LHCN-M2 (cell line): ENCODE measurements at regions not wholly inside any gene's neighbourhood (a gene's known extent, or its start where the extent isn't known, plus 50 kb on each side); places are given as distances from the start of the nearest gene placed in this dataset.

Experiments used
- DNase-seq: peaks from one replicate; pipeline ENCODE4 v3.0.0-alpha.2; 2012; ENCODE audit warnings: low read depth

- DNase-seq: no peak
Measured at GRCh38 chr1:87718241-87718950, 389.7 kb downstream of the LMO4 start.

DNA sequence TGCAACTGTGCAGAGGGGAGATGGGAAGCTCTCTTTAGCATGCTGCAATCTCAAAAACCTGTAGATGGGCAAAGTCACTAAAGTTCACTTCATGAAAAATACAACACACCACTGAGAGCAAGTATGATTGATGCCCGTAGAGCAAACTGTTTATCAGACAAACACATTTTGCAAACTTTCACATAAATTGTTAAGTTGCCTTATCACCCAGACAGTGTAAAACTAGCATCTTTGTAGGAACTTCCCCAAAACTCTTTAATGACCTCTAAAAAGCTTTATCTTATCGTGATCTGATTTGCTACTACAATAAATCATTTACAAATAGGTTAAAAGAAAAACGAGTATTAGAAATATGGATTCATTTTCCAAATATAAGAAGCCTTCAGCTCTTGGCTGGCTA lies 391.0 kb downstream of the LMO4 start:
- no peak for DNase-seq

GRCh38 chr1:87720561-87720960 lies 391.9 kb downstream of the LMO4 start:
- no peak for DNase-seq

GRCh38 chr1:87723193-87723592 lies 394.5 kb downstream of the LMO4 start:
- no peak for DNase-seq

DNA sequence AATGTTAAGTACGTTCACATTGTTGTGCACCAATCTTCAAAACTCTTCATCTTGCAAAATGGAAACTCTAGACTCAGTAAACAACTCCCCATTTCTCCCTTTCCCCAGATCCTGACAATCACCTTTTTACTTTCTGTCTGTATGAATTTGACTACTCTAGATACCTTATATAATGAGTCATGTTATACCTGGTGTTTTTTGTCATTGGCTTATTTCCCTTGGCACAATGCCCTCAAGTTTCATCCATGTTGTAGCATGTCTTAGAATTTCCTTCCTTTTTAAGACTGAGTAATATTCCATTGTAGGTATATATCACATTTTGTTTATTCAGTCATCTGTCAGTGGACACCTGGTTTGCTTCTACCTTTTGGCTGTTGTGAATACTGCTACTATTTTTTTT lies 399.5 kb downstream of the LMO4 start:
- no peak for DNase-seq

GRCh38 chr1:87730274-87731216 lies 401.9 kb downstream of the LMO4 start:
- no peak for DNase-seq

DNA sequence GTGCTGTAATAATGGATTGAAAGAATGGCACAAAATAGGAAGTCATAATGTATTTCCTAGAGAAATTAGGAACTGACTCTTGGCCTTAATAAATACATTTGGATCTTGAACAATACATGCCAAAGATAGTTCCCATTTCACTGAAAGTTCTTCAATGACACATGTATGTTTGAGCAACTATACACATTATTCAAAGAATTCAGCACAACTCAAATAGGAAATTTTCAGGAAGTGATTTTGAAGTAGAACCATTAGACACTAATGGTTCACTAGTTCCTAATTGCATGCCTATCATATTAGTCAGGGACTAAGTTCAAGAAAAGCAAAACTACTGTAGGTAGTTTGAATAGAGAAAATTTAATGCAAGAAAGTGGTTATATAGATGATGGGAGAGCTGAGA lies 404.7 kb downstream of the LMO4 start:
- no peak for DNase-seq

GRCh38 chr1:87735750-87736149 lies 407.1 kb downstream of the LMO4 start:
- no peak for DNase-seq

DNA sequence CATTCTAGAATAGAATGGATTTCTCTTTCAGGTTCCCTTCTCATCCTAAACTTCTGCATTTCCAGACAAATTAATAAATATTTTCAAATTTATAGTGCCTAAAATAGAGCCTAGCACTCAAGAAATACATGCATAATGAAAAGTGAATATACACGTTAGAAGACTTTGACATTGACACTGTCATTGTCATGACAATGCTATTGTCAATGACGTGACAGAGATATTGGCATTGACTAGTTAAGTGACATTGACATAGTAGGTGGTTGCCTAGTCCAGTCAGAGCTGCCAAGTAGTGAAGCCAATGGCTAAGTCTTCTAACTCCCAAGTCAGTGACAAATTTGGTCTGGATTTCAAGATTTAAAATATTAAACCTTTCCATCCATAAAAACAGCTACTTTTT lies 410.5 kb downstream of the LMO4 start:
- no peak for DNase-seq

DNA sequence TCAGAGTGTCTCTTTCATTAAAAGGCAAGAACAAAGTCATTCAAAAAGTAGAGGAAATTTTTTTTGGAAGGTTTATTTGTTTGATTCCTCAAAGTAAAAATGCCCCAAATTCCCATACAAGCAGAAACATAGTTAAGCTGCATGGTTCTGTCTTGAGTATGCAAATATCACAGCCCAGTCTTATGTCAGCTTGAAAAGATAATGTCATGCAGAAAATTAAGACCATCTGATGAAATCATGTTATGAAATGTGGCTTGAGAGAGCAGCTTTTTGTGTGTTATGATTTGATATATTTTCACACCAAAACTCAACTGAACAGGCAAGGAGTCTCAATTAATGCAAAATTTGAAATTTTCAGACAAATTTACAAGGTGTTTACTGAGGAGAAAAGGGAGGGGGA lies 411.0 kb downstream of the LMO4 start:
- DNase-seq: no peak

DNA sequence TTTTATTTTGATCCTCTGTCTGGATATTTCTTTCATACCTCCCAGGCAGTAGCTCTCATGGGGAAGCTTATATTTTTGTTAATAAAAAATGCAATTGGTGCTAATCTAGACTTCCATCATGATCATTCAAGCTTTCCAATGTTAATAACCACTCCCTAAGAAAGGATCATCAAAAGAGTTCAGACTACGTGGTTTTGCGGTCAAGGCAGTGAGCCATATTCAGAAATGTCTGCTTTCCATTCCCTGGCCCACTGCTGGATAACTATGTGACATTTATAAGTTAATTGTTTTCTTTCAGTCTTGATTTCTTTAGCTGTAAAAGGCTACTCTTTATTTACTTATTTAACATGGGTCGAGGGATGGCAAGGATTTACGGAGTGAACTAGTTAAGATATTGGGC lies 414.6 kb downstream of the LMO4 start:
- no peak for DNase-seq

DNA sequence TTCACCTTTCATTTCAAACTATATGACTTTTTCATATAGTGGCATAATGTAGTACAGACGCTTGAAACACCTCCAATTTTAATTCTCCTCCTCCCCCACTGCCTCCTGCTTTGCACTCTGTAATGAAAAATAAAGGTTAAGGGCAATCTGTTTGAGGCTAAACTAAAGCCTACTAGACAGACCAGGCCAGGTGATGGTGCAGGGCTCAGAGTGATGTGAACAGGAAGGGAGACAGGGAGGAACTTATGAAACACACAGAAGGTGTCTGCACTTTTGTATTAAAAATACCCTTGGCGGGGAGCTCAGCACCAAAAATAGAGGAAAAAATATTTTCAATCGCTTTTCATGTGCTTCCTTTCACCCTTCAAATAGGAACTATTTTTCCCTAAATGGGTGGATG lies 415.4 kb downstream of the LMO4 start:
- DNase-seq: no peak

- no peak for DNase-seq
Measured at GRCh38 chr1:87744763-87745162, 416.1 kb downstream of the LMO4 start.

DNA sequence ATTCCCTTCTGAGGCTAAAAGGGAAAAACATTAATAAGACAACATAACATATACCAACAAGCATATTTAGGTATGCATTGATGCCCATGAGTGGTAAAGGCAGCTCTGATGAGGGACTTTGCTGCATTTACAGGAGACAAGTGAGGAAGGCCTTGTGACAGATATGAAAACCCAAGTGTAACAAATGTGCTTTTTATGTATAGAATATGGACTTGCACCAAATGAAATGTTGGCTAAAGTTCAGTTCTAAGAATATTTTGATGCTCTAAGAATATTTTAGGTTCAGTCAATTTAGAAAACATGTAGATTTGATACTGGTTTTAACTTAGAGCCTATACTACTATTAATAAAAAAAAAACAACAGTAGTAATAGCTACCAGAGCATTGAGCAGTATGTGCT lies 424.7 kb downstream of the LMO4 start:
- no peak for DNase-seq

GRCh38 chr1:87754139-87754538 lies 425.5 kb downstream of the LMO4 start:
- no peak for DNase-seq

DNA sequence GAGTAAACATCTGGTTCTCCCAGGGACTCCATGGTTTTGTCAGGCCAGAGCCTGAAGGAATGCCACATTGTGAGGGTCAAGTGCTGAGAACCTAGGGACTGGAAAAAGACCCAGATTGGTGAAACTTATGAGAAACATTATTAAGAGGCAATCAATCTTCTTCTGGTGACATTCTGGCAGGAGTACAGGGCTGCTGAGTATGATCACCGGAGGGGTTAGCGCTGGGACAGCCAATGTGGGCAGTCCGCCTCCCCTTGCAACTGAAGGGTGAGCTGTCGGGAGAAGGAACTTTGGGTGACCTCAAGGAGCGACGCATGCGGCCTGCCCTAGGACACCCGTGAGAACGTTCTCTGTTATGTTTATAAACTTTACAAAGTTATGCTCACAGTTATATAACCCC lies 429.0 kb downstream of the LMO4 start:
- DNase-seq: no peak

DNA sequence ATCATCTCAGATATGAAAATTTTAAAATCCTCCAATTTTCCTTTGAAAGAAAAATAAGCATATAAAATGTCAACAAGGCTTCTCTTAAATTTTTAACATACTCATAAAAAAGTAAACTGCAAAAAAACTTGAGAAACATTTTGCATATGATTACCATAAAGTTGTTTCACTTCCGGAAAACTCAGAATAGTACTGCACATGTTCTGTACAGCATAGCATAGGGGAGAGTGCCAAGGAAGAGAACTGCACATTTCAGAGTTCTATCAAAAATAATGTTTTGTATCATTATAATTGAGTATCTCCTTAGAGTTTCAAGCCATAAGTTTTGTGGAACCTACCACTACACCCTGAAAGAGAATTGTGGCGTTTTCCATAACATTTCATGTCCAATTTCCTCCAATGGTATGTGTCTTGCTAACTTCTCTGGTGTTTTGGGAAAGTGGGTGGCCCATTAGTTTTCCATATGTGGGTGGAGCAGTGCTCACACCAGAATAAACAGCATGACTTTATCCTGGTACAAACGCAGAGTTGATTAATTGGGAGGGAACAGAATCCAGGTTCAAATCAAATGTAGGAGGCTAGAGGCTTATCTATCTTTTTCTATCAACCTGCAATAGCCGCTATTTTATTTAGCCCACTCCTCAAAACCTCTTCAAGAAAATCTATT lies 430.9 kb downstream of the LMO4 start:
- DNase-seq: no peak

DNA sequence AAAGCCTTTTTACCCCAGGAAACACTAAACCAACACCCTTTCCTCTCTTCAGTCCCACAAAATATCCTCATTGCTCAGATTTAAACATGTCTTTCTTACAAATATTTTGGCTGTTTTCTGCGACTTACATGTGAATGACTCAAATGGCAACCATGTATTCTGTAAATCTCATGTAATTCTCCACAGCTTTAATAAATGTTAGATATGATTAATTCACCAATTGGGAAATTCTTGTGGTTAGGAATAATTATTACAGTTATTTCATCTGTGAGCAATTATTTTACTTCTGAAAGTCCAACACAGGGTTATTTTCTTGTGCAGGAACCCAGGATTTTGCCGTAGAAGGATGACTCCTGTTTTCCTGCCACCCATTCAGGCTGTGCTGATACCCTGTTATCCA lies 431.5 kb downstream of the LMO4 start:
- no peak for DNase-seq

- no peak for DNase-seq
Measured at GRCh38 chr1:87760654-87761053, 432.0 kb downstream of the LMO4 start.

GRCh38 chr1:87763483-87763882 lies 434.8 kb downstream of the LMO4 start:
- no peak for DNase-seq

- no peak for DNase-seq
Measured at GRCh38 chr1:87765057-87765680, 436.5 kb downstream of the LMO4 start.

DNA sequence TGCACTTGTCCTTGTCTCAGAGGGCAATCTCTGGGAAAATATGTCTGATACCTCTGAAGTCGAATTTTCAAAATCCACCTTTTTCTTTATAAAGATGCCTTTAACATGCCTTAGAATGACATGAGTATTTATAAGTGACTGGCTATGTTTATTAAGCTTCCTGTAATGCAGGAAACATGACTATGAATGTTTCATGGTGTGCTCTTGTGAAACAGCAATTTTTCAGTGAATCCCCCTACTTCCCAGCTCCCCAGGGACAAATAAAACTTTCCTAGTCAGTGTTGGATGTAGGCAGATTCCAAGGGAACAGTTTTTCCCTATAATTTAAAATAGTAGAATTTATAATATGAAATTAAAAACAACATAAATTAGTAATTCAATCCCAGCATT lies 437.0 kb downstream of the LMO4 start:
- peak; percentile 48 for DNase-seq
